ENCODE measurements at regions not wholly inside any gene's neighbourhood (a gene's known extent, or its start where the extent isn't known, plus 50 kb on each side); places are given as distances from the start of the nearest gene placed in this dataset.

DNA sequence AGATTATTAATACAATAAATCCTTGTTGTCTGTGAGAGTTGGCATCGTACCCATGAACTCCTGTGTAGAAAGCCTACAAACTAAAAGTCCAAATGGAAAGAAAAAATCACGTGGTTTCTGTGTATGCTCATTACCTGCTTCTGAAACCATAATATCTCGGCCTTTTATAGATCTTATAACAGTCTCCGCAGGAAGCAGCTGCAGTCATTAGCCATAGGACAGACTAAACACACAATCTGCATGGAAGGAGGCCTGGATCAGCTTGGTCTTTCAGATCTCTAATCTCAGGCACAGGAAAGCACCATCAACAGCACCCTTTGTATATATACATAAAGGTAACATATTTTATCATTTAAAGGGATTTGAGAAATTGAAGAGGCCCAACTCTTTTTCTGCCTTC lies 508.9 kb upstream of the TCF4 start:
- Histone ChIP-seq H3K9ac (ENCODE audit: extremely low read depth, insufficient read length, low read length) (no peak overlapping the region), H3K56ac (ENCODE audit: insufficient read length, low read depth, low read length) (no peak overlapping the region), H3T11ph (ENCODE audit: low read length) (no peak overlapping the region), H3K27me3 (ENCODE audit: insufficient read depth, low read length) (no peaks in the 10 kb centered on the region), H2BK120ac (ENCODE audit: low read depth, low read length, poor library complexity, severe bottlenecking) (no peak overlapping the region), H3K23me2 (ENCODE audit: insufficient read length, low read depth, low read length, poor library complexity, severe bottlenecking) (no peaks in the 10 kb centered on the region), H3K4me2 (ENCODE audit: insufficient read depth, insufficient read length, low read length) (no peak overlapping the region), H2BK15ac (ENCODE audit: low read depth, low read length) (no peak overlapping the region), H2AFZ (ENCODE audit: low read length) (no peak overlapping the region), H4K91ac (ENCODE audit: insufficient read length, low read depth, low read length) (no peak overlapping the region), H3K4me1 (ENCODE audit: insufficient read depth, low read length) (no peaks in the 10 kb centered on the region; the same call in 1 of the 2 replicates), H3K18ac (ENCODE audit: insufficient read length, low read depth, low read length) (no peak overlapping the region), H2BK5ac (ENCODE audit: insufficient read length, low read length) (no peak overlapping the region), H4K20me1 (ENCODE audit: control insufficient read depth, insufficient read depth, insufficient read length) (no peaks in the 10 kb centered on the region), H3K14ac (ENCODE audit: insufficient read depth, low read length) (no peak overlapping the region), H3K4ac (ENCODE audit: low read depth, low read length) (no peak overlapping the region), H4K5ac (ENCODE audit: insufficient read length, low read depth, low read length) (no peak overlapping the region), H2BK12ac (ENCODE audit: insufficient read length, low read depth, low read length) (no peak overlapping the region), H2BK20ac (ENCODE audit: low read depth, low read length, poor library complexity, severe bottlenecking) (no peak overlapping the region), H3K23ac (ENCODE audit: insufficient read length, low read depth, low read length) (no peak overlapping the region), H3K27ac (ENCODE audit: insufficient read length, low read depth, low read length) (no peak overlapping the region), H3K9me3 (ENCODE audit: control insufficient read depth, low read depth, low read length) (no peaks in the 10 kb centered on the region), H3K79me1 (ENCODE audit: insufficient read depth, low read depth, low read length, poor library complexity, severe bottlenecking) (no peaks in the 10 kb centered on the region), H4K8ac (replicated peaks; ENCODE audit: insufficient read length, low read depth, low read length) (no peak overlapping the region), H2AK5ac (ENCODE audit: insufficient read length, low read length) (no peak overlapping the region), H3K79me2 (ENCODE audit: insufficient read depth, low read length) (no peaks in the 10 kb centered on the region)
- TF ChIP-seq, protein P1, sequence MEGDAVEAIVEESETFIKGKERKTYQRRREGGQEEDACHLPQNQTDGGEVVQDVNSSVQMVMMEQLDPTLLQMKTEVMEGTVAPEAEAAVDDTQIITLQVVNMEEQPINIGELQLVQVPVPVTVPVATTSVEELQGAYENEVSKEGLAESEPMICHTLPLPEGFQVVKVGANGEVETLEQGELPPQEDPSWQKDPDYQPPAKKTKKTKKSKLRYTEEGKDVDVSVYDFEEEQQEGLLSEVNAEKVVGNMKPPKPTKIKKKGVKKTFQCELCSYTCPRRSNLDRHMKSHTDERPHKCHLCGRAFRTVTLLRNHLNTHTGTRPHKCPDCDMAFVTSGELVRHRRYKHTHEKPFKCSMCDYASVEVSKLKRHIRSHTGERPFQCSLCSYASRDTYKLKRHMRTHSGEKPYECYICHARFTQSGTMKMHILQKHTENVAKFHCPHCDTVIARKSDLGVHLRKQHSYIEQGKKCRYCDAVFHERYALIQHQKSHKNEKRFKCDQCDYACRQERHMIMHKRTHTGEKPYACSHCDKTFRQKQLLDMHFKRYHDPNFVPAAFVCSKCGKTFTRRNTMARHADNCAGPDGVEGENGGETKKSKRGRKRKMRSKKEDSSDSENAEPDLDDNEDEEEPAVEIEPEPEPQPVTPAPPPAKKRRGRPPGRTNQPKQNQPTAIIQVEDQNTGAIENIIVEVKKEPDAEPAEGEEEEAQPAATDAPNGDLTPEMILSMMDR (conservative IDR thresholded peaks at IDR 0.05), result no peak
- no peaks in the 10 kb centered on the region for H3K27me3 Mint-ChIP-seq (ENCODE audit: low read depth)
- no peak overlapping the region for H3K4me3 Mint-ChIP-seq
- no peaks in the 10 kb centered on the region for H3K9me3 Mint-ChIP-seq
- DNase-seq, result no peak
- no CpG with 5 or more reads among the region's 4 CpGs for WGBS (ENCODE audit: extremely low coverage, insufficient read length, low lambda C conversion rate)
- H3K27ac Mint-ChIP-seq, result no peak overlapping the region
- H3K36me3 Mint-ChIP-seq (ENCODE audit: insufficient read depth in 1 of 3, low read depth in 3 of 3), result no peaks in the 10 kb centered on the region
- H3K4me1 Mint-ChIP-seq, result peaks cover 11% of the 10 kb centered on the region in 2 experiments
